Lung (tissue), 11 donors: ENCODE measurements at regions not wholly inside any gene's neighbourhood (a gene's known extent, or its start where the extent isn't known, plus 50 kb on each side); places are given as distances from the start of the nearest gene placed in this dataset.

Source experiments
- ATAC-seq: fragments of 200-7000 bp; cut with Tn5 transposase; one replicate; pipeline ENCODE4 v1.9.1; 2020; ENCODE audit warnings: moderate number of reproducible peaks; ENCODE audit not compliant: insufficient read depth, low FRiP score
- DNase-seq, 3 donors: peaks; one replicate each; pipeline ENCODE4 v3.0.0-alpha.2; 2013 to 2017
- H3K27ac ChIP-seq, 2 donors: one replicate each; pipeline ENCODE4 v1.5.1; 2013; ENCODE audit warnings: mild to moderate bottlenecking in 2 of 2, moderate library complexity in 2 of 2, control low read depth in 1 of 2, inconsistent platforms in 1 of 2, low read depth in 1 of 2, low read length in 1 of 2
- H3K27me3 ChIP-seq, 3 donors: one replicate each; pipeline ENCODE4 v1.5.1; 2013; ENCODE audit warnings: low read length in 2 of 3; ENCODE audit not compliant: control insufficient read depth in 3 of 3, insufficient read depth in 3 of 3
- H3K36me3 ChIP-seq, 4 donors: one replicate each; pipeline ENCODE4 v1.5.1; 2013; ENCODE audit warnings: low read length in 4 of 4, mild to moderate bottlenecking in 1 of 4, moderate library complexity in 1 of 4; ENCODE audit not compliant: control insufficient read depth in 4 of 4, insufficient read depth in 4 of 4
- H3K4me1 ChIP-seq, 5 donors: one replicate each; pipeline ENCODE4 v1.5.1; 2013; ENCODE audit warnings: low read length in 5 of 5, mild to moderate bottlenecking in 2 of 5, moderate library complexity in 1 of 5; ENCODE audit not compliant: control insufficient read depth in 5 of 5, insufficient read depth in 5 of 5
- H3K4me3 ChIP-seq: one replicate; pipeline ENCODE4 v1.5.1; 2013; ENCODE audit warnings: mild to moderate bottlenecking, control low read depth, moderate library complexity
- H3K9ac ChIP-seq, 2 donors: one replicate each; pipeline ENCODE4 v1.5.1; 2013; ENCODE audit warnings: low read length in 2 of 2, control low read depth in 1 of 2; ENCODE audit not compliant: insufficient read depth in 1 of 2
- H3K9me3 ChIP-seq, 4 donors: one replicate each; pipeline ENCODE4 v1.5.1; 2013; ENCODE audit warnings: low read length in 3 of 4, mild to moderate bottlenecking in 1 of 4, moderate library complexity in 1 of 4; ENCODE audit not compliant: control insufficient read depth in 4 of 4, insufficient read depth in 3 of 4
- CTCF ChIP-seq: IDR thresholded peaks from 2 replicates; pipeline ENCODE4 v1.5.1; 2012; ENCODE audit warnings: mild to moderate bottlenecking; ENCODE audit errors: control extremely low read depth, extremely low read depth
- WGBS, 2 donors: extraction: QIAGEN DNeasy Blood & Tissue Kit; methylation state at CpG; one replicate each; pipeline ENCODE4 v1.1.7; 2013; 5-methylcytosine and 5-hydroxymethylcytosine counted together
- donor health status: control.
- donor health status: control.
- donor health status: Bipolar disorder and iron deficiency.
- donor health status: healthy.
- donor health status: DM: yes; HTN: yes; CAD: no.

- WGBS, 2 donors, result 85 to 90% methylated on average over 7 of the region's 7 CpGs
- no peak for ATAC-seq
- no peaks in the 10 kb centered on the region for H3K36me3 ChIP-seq
Observed at GRCh38 chr5:124566875-124567450, 179.5 kb downstream of the ZNF608 start.

GRCh38 chr5:124561451-124561850, 185.0 kb downstream of the ZNF608 start:
- no peaks in the 10 kb centered on the region for H3K4me1 ChIP-seq
- ATAC-seq, result no peak
- 92 to 94% methylated on average over 2 of the region's 2 CpGs for WGBS, 2 donors
- no peak overlapping the region for H3K9ac ChIP-seq
- DNase-seq, result no peak
- H3K27me3 ChIP-seq, result no peaks in the 10 kb centered on the region
- no peak overlapping the region for H3K27ac ChIP-seq
- H3K4me3 ChIP-seq, result no peak overlapping the region
- TF ChIP-seq CTCF, result no peak
- H3K9me3 ChIP-seq, result no peaks in the 10 kb centered on the region
- no peaks in the 10 kb centered on the region for H3K36me3 ChIP-seq

More at GRCh38 chr5:124566875-124567450, 179.5 kb downstream of the ZNF608 start:
- H3K9me3 ChIP-seq, result no peaks in the 10 kb centered on the region
- no peak overlapping the region for H3K4me3 ChIP-seq
- no peak overlapping the region for H3K27ac ChIP-seq
- no peak overlapping the region for H3K9ac ChIP-seq
- no peaks in the 10 kb centered on the region for H3K27me3 ChIP-seq
- no peak for TF ChIP-seq CTCF
- DNase-seq, result no peak
- H3K4me1 ChIP-seq, result peaks cover 0 to 7% (median 0%) of the 10 kb centered on the region in 5 donors

- Histone ChIP-seq H3K36me3 (no peaks in the 10 kb centered on the region), H3K4me1 (peaks cover 0 to under 1% (median 0%) of the 10 kb centered on the region in 5 donors), H3K27ac (no peak overlapping the region), H3K9me3 (no peaks in the 10 kb centered on the region), H3K27me3 (no peaks in the 10 kb centered on the region), H3K4me3 (no peak overlapping the region), H3K9ac (no peak overlapping the region)
- no peak for DNase-seq
- TF ChIP-seq CTCF, result no peak
- 88% methylated on average over 3 of the region's 3 CpGs for WGBS, 2 donors
- ATAC-seq, result no peak
Observed at GRCh38 chr5:124560370-124560769, 186.1 kb downstream of the ZNF608 start.

- no peak overlapping the region for H3K4me3 ChIP-seq
- no peak for ATAC-seq
- 95 to 98% methylated on average over 8 of the region's 8 CpGs for WGBS, 2 donors
Observed at GRCh38 chr5:124557761-124558160, 188.7 kb downstream of the ZNF608 start.

More at GRCh38 chr5:124557761-124558160, 188.7 kb downstream of the ZNF608 start:
- Histone ChIP-seq H3K27ac (no peak overlapping the region), H3K27me3 (no peaks in the 10 kb centered on the region), H3K9ac (no peak overlapping the region), H3K4me1 (peaks cover 0 to 3% (median 0%) of the 10 kb centered on the region in 5 donors), H3K36me3 (no peaks in the 10 kb centered on the region), H3K9me3 (no peaks in the 10 kb centered on the region)
- DNase-seq, result no peak
- no peak for TF ChIP-seq CTCF
